ENCODE measurements at regions not wholly inside any gene's neighbourhood (a gene's known extent, or its start where the extent isn't known, plus 50 kb on each side); places are given as distances from the start of the nearest gene placed in this dataset.
"Not testable (repeated sequence)": the region's sequence is repeated elsewhere in the genome, so short reads cannot be mapped to it uniquely, and the experiment has no call there.

DNA sequence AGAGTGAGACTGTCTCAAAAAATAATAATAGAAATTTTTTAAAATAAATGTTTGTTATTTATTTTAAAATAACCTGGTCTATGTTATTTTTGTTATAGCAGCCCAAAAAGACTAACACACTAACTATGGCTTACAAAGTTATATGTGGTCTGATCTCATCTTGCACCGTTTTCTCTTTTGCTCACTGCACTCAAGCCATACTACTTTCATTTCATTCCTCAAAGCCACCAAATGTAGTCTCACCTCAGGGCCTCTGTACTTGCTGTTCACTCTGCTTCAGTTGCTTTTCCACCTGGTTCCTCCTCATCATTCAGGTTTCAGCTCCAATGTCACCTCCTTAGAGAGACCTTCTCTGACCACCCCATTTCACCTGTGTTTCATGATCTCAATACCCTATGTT, 55.2 kb upstream of the MDM1 start:
- DNase-seq (ENCODE audit: low read depth), result no peak
- TF ChIP-seq, protein P1, sequence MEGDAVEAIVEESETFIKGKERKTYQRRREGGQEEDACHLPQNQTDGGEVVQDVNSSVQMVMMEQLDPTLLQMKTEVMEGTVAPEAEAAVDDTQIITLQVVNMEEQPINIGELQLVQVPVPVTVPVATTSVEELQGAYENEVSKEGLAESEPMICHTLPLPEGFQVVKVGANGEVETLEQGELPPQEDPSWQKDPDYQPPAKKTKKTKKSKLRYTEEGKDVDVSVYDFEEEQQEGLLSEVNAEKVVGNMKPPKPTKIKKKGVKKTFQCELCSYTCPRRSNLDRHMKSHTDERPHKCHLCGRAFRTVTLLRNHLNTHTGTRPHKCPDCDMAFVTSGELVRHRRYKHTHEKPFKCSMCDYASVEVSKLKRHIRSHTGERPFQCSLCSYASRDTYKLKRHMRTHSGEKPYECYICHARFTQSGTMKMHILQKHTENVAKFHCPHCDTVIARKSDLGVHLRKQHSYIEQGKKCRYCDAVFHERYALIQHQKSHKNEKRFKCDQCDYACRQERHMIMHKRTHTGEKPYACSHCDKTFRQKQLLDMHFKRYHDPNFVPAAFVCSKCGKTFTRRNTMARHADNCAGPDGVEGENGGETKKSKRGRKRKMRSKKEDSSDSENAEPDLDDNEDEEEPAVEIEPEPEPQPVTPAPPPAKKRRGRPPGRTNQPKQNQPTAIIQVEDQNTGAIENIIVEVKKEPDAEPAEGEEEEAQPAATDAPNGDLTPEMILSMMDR (IDR thresholded peaks at IDR 0.05; ENCODE audit: insufficient read depth, low read depth, low read length, missing control alignments), result no peak

DNA sequence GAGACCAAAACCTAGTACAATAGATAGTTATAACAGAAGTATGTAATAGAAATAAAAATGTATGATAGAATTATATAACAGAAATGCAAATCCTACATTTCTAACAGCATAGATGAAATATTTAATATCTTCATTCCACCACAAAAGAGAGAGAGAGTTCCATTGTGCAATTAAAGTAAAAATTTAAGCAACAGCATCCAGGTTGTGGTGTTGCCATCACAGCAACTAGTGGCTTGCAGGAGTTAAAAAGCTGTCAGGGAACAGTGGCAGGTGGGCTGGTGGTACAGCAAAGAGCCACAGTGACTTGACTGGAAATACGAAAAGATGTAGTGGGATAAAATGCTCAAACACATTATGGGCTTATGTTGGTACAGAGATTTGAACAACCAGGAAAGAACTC, 57.1 kb upstream of the MDM1 start:
- TF ChIP-seq, protein P1 (IDR thresholded peaks at IDR 0.05; ENCODE audit: insufficient read depth, low read depth, low read length, missing control alignments), result no peak
- DNase-seq (ENCODE audit: low read depth), result no peak
- no peak overlapping the region for H3K4me3 ChIP-seq (ENCODE audit: low read depth, low read length)

More for the DNA sequence above, 55.2 kb upstream of the MDM1 start:
- H3K4me3 ChIP-seq (ENCODE audit: low read depth, low read length), result no peak overlapping the region

DNA sequence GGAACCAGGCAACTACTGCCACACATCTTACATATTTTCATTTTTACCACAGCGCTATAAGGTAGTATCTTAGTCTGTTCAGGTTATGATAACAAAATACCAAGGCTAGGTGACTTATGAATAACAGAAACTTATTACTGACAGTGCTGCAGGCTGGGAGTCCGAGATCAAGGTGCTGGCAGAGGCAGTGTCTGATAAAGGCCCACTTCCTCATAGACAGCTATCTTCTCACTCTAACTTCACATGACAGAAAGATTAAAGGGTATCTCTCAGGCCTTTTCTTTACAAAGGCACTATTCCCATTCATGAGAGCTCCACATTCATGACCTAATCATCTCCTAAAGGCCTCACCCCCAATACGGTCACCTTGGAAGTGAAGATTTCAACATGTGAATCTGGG, 59.8 kb upstream of the MDM1 start:
- TF ChIP-seq, protein P1 (IDR thresholded peaks at IDR 0.05; ENCODE audit: insufficient read depth, low read depth, low read length, missing control alignments), result no peak
- no peak for DNase-seq (ENCODE audit: low read depth)
- no peak overlapping the region for H3K4me3 ChIP-seq (ENCODE audit: low read depth, low read length)

DNA sequence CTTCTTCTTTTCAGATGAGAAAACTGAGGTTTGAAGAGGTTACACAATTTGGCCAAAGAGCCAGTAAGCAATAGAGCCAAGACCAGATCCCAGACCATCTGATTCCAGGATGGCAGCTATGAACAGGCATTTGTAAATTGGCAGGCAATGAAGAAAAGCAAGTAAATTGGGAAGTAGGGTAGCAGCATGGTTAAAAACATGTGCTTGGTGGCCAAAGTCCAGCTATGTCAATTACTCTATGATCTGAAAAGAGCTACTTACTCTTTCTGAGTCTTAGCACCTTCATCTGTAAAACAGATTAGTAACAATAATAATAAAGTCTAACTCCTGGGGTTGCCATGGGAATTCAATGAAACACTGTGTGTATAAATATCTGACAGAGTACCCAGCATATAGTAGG, 60.2 kb upstream of the MDM1 start:
- no peak for DNase-seq (ENCODE audit: low read depth)
- TF ChIP-seq, protein P1 (IDR thresholded peaks at IDR 0.05; ENCODE audit: insufficient read depth, low read depth, low read length, missing control alignments), result no peak

DNA sequence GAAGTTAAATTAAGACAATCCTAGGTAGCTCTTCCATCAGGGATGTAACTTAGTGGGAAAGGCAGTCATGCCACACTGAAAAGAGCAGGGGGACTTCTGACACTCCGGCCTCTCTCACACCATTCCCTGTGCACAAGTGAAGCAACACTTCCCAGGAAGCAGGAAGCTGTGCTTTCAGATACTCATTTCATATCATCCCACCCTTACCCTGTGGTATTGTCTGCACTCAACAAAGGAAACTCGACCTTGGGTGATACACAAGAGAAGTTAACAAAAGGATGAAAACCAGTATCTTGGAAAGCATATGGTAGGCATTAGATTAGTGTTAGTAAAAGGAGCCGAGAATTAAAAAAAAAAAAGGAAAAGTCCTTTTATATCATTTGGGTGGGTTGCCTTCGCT, 61.3 kb upstream of the MDM1 start:
- TF ChIP-seq, protein P1 (IDR thresholded peaks at IDR 0.05; ENCODE audit: insufficient read depth, low read depth, low read length, missing control alignments), result no peak
- no peak overlapping the region for H3K4me3 ChIP-seq (ENCODE audit: low read depth, low read length)
- DNase-seq (ENCODE audit: low read depth), result no peak

More for the DNA sequence above, 60.2 kb upstream of the MDM1 start:
- no peak overlapping the region for H3K4me3 ChIP-seq (ENCODE audit: low read depth, low read length)

DNA sequence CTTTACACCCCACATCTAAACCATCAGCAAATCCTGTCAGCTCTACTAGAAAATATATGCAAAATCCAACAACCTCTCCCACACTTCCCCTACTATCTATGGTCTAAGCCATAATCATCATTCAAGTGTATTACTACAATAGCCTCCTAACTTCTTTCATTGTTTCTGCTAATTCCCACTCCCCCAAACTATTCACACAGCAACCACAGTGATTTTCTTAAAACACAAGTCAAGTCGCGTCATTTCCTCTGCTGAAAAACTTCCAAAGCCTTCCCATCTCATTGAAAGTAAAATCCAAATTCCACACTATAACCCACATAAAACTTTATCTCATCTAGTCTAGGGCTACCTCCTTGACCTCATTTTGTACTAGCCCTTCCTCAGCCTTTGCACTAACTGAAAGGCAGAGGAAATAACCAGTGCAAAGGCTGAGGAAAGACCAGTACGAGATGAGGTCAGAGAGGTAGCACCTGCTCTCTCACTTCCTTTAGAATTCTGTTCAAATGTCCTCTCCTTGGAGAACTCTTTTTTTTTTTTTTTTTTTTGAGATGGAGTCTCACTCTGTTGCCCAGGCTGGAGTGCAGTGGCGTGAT, 65.5 kb upstream of the MDM1 start:
- DNase-seq (ENCODE audit: low read depth), result no peak
- H3K4me3 ChIP-seq (ENCODE audit: low read depth, low read length), result no peak overlapping the region
- TF ChIP-seq, protein P1 (IDR thresholded peaks at IDR 0.05; ENCODE audit: insufficient read depth, low read depth, low read length, missing control alignments), result no peak

DNA sequence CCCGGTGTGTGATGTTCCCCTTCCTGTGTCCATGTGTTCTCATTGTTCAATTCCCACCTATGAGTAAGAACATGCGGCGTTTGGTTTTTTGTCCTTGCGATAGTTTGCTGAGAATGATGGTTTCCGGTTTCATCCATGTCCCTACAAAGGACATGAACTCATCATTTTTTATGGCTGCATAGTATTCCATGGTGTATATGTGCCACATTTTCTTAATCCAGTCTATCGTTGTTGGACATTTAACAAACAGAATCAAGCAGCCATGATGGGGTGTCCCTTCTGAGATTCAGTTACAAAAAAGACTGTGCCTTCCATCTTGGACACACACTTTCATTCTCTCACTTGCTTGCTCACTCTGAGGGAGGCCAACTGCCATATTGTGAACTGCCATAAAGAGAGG, 66.5 kb upstream of the MDM1 start:
- not testable (repeated sequence) for DNase-seq (ENCODE audit: low read depth); H3K4me3 ChIP-seq (ENCODE audit: low read depth, low read length)
